ENCODE measurements at regions not wholly inside any gene's neighbourhood (a gene's known extent, or its start where the extent isn't known, plus 50 kb on each side); places are given as distances from the start of the nearest gene placed in this dataset.

DNA sequence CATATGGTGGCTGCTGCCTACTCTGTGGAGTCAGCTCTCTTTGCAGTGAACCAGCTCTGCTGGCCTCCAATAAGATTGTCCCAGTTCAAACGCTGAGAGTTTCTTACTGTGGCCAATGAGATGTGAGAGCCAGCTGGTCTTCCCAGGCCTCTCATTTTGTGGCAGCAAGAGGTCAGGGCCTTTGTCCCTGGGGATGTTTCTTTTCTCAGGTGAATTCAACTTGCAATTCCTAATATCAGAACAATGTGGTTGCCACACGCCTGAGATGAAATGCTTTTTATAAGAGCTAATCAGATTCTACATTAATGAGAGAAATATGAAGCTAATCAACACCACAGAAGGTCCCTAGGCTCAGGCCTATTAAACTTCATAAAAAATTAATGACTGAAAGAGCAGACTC lies 660.1 kb upstream of the CAMK1G start:
- DNase-seq = no peak

- no peak for DNase-seq
Measured at GRCh38 chr1:208923946-208924720, 659.4 kb upstream of the CAMK1G start.

- DNase-seq = no peak
Measured at GRCh38 chr1:208924928-208925327, 658.6 kb upstream of the CAMK1G start.

GRCh38 chr1:208928349-208929010 lies 655.0 kb upstream of the CAMK1G start:
- no peak for DNase-seq

- no peak for DNase-seq
Measured at GRCh38 chr1:208929575-208929974, 653.9 kb upstream of the CAMK1G start.

DNA sequence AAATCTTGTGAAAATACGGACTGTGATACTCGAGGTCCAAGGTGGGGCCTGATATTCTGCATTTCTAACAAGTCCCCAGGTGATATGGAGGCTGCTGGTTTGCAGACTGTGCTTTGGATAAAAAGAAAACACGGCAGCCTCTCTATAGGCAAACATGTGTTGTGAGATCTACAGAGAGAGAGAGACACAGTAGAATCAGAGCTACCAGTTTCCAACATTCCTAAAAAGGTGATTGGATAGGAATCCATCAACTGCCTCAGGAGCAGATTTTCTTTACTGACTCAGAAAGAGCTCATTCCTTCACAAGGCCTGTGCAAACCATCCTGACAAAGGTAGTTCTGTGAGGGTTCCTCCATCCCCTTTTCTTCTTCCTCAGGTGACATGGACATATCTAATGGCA lies 651.6 kb upstream of the CAMK1G start:
- no peak for DNase-seq

- DNase-seq = no peak
Measured at GRCh38 chr1:208933984-208934525, 649.5 kb upstream of the CAMK1G start.

DNA sequence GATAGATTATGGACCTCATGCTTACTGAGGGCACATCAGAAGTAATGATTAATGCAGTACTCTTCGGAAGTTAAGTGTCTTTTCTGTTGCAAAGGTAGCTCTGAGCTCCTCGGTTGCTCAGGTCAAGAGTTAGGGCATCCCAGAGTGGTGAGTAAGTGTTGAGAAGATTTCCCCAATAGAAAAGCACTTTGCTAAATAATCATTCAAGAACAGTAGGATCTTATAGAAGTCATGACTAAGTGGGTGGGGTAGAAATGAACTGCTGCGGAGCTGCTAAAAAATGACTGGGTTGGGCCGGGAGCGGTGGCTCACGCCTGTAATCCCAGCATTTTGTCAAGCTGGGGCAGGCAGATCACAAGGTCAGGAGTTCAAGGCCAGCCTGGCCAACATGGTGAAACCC lies 648.6 kb upstream of the CAMK1G start:
- DNase-seq = no peak

GRCh38 chr1:208935517-208936187 lies 647.9 kb upstream of the CAMK1G start:
- DNase-seq = no peak

GRCh38 chr1:208939537-208940085 lies 643.9 kb upstream of the CAMK1G start:
- no peak for DNase-seq

- no peak for DNase-seq
Measured at GRCh38 chr1:208942394-208943130, 641.0 kb upstream of the CAMK1G start.

DNA sequence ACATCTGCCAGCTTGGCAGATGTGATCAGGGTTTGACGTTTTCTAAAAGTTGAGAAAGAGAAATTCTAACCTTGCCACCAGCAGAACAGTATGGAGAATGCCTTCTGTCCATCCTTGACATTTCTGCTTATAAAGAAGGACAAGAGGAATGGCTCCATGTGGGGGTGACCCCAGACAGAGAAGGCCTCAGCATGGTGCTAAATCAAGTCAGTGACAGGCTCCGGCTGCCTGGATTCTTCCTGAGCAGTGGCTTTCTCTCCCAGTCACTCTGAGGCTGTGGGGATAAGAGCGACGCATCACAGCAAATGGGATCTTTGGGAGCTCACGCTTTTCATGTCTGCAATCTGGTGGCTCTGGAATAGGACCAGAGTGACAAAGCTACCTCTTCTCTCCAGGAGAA lies 640.2 kb upstream of the CAMK1G start:
- DNase-seq = no peak

DNA sequence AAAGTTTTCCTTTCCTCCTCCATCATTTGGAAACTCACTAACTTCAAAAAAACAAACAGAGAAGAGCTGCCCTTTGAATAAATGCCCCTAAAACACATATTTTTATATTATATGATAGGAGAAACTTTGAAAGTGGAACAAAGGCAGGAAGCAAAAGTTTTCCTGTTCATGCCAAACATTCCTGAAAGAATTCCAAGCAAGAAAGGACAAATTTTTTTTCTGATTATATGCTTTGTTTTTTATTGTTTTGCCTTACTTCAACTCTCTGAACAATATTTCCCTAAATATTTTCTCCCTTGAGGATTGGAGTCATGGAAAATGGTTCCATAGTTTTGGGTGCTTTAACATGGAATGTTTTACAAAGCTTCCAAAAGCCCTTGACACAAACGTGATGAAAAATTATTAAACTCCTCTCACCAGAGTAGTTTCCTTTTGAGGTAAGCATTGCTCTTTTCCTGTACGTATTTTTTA lies 638.5 kb upstream of the CAMK1G start:
- DNase-seq = no peak

DNA sequence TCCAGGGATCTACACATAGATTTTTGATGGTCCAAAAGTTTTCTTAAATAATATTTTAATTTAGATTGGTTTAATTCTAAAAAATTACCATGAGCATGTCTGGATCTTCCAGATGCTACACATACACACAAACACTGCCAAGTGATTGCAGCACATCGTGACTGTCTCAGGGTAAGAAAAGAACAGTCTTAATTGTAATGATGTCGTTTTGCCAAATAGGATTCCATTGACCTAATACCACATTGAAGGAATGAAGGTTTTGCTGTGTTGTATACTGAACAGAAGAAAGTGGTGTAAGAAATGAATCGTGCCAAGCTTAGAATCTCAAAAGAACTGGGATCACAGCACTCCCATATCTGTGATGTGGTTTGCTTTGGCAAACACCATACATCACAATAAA lies 633.3 kb upstream of the CAMK1G start:
- no peak for DNase-seq

DNA sequence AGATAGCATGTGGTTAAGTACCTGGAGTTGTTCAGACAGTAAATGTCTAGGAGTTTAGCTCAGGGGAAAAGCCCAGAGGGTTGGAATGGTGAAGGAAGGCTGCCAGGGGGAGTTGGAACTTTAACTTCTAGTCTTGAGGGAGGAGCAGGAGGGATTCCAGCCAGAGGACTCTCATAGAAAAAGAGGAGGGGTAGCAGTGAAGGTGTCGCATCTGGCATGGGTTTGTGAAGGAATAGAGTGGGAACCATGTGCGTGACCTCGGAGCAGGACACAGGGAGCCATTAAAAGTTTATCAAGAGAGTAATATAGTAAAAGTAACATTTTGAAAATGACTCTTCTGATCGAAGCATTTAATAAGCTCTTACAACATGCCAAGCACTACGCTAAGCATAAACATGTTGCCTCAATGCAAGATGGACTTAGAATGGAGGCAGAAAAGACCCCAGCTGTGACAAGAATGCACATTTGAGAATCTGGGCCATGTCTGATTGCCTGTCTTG lies 632.4 kb upstream of the CAMK1G start:
- no peak for DNase-seq

- DNase-seq = no peak
Measured at GRCh38 chr1:208951908-208952307, 631.6 kb upstream of the CAMK1G start.

- no peak for DNase-seq
Measured at GRCh38 chr1:208962867-208963266, 620.6 kb upstream of the CAMK1G start.

- no peak for DNase-seq
Measured at GRCh38 chr1:208965351-208965750, 618.2 kb upstream of the CAMK1G start.

DNA sequence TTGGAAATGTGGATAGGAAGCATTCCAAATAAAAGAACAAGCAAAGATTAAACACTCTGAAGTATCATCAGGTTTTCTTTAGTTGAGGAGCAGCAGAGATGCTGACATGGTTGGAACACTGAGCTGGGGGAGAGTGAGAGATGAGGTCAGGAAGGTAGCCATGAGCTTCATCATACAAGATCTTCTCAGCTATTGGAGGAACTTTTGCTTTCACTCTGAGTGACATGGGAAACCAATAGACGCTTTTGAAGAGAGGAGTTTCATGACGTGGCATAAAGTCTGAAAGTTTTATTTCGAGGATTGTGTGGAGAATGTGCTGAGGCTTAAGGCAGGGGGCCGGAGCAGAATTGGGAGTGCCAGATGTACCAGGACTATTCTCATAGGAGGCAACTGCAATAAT lies 616.2 kb upstream of the CAMK1G start:
- no peak for DNase-seq

- no peak for DNase-seq
Measured at GRCh38 chr1:208974717-208975116, 608.8 kb upstream of the CAMK1G start.

- no peak for DNase-seq
Measured at GRCh38 chr1:208975456-208975855, 608.1 kb upstream of the CAMK1G start.

- DNase-seq = no peak
Measured at GRCh38 chr1:208977012-208977411, 606.5 kb upstream of the CAMK1G start.

Data from activated gamma-delta T cell treated with Interleukin-2 at 50 U/mL for 16 hours (primary cell).